Choroid plexus epithelial cell (primary cell): ENCODE measurements at regions not wholly inside any gene's neighbourhood (a gene's known extent, or its start where the extent isn't known, plus 50 kb on each side); places are given as distances from the start of the nearest gene placed in this dataset.

ENCODE experiments used
- DNase-seq: peaks from one replicate; pipeline ENCODE4 v3.0.0-alpha.2; 2010; ENCODE audit warnings: low read depth
- H3K4me3 ChIP-seq: 2 replicates; pipeline ENCODE4 v1.5.1; 2011; ENCODE audit warnings: low read depth, mild to moderate bottlenecking, control low read depth, low read length, moderate library complexity
- CTCF ChIP-seq: conservative IDR thresholded peaks from 2 replicates; pipeline ENCODE4 v1.5.1; 2011; ENCODE audit warnings: low read depth, mild to moderate bottlenecking, control low read depth, inconsistent platforms, low read length, moderate library complexity

- no peak for DNase-seq
- H3K4me3 ChIP-seq, result no peak overlapping the region
- no peak for TF ChIP-seq CTCF
These were observed 54.6 kb upstream of the BTG3 start for GRCh38 chr21:17667256-17667655.
